HCT116 (cell line): ENCODE measurements at regions not wholly inside any gene's neighbourhood (a gene's known extent, or its start where the extent isn't known, plus 50 kb on each side); places are given as distances from the start of the nearest gene placed in this dataset.

Source experiments
- CTCF ChIP-seq, 3 experiments: fragments of 200-600 bp in 1 of 3; sonication (generic) in 1 of 3; IDR thresholded peaks in 2 of 3; conservative IDR thresholded peaks in 1 of 3; 2 replicates each; pipeline ENCODE4 v1.5.1; 2012 to 2017; ENCODE audit warnings: low read depth in 2 of 3, low read length in 2 of 3, antibody characterized with exemption in 1 of 3, borderline replicate concordance in 1 of 3, control low read depth in 1 of 3, mild to moderate bottlenecking in 1 of 3, mixed read lengths in 1 of 3, mixed run types in 1 of 3, moderate library complexity in 1 of 3; ENCODE audit not compliant: insufficient read depth in 1 of 3
- EGR1 ChIP-seq: IDR thresholded peaks from 2 replicates; pipeline ENCODE4 v1.6.1; 2012; ENCODE audit warnings: low read depth
- EZH2 ChIP-seq: fragments of 200-600 bp; sonication (generic); IDR thresholded peaks from 2 replicates; pipeline ENCODE4 v1.6.1; 2017; ENCODE audit warnings: antibody characterized with exemption, mixed run types
- EZH2phosphoT487 ChIP-seq: fragments of 200-600 bp; IDR thresholded peaks from 2 replicates; pipeline ENCODE4 v1.6.1; 2018; ENCODE audit warnings: antibody characterized with exemption, borderline replicate concordance
- JUND ChIP-seq: IDR thresholded peaks from 2 replicates; pipeline ENCODE4 v1.6.1; 2012
- MAX ChIP-seq: IDR thresholded peaks from 2 replicates; pipeline ENCODE4 v1.6.1; 2012
- POLR2A ChIP-seq: IDR thresholded peaks from 2 replicates; pipeline ENCODE4 v1.7.0; 2011; ENCODE audit warnings: borderline replicate concordance; ENCODE audit not compliant: insufficient read depth, insufficient read length; ENCODE audit errors: extremely low read depth
- POLR2AphosphoS5 ChIP-seq: IDR thresholded peaks from 2 replicates; pipeline ENCODE4 v1.6.1; 2011; ENCODE audit warnings: mild to moderate bottlenecking, low read depth, low read length, moderate library complexity
- SP1 ChIP-seq: IDR thresholded peaks from 2 replicates; pipeline ENCODE4 v1.6.1; 2012; ENCODE audit warnings: low read depth
- ZNF274 ChIP-seq: fragments of 200-500 bp; sonication (Bioruptor generic); IDR thresholded peaks from 2 replicates; pipeline ENCODE4 v1.6.1; 2014; ENCODE audit warnings: mild to moderate bottlenecking, low read depth, low read length, inconsistent platforms
- TF ChIP-seq, protein P1 (sequence below): IDR thresholded peaks from 2 replicates; pipeline ENCODE4 v1.6.1; 2012; ENCODE audit warnings: low read depth

GRCh38 chr3:124246949-124247348 is 255.0 kb upstream of the ROPN1 start:
- TF ChIP-seq ZNF274 (no peak), CTCF (IDR thresholded peaks at IDR 0.05 in 2 of 3, conservative IDR thresholded peaks at IDR 0.05 in 1 of 3; ENCODE audit: borderline replicate concordance in 1 of 3, insufficient read depth in 1 of 3, low read depth in 2 of 3, low read length in 2 of 3) (peak; percentile 41 to 75 (median 75); a peak in 5 of 6 replicates), POLR2A (no peak), POLR2AphosphoS5 (no peak), EZH2 (no peak), MAX (no peak), JUND (no peak), EZH2phosphoT487 (no peak), EGR1 (no peak), SP1 (no peak)
- TF ChIP-seq, protein P1, sequence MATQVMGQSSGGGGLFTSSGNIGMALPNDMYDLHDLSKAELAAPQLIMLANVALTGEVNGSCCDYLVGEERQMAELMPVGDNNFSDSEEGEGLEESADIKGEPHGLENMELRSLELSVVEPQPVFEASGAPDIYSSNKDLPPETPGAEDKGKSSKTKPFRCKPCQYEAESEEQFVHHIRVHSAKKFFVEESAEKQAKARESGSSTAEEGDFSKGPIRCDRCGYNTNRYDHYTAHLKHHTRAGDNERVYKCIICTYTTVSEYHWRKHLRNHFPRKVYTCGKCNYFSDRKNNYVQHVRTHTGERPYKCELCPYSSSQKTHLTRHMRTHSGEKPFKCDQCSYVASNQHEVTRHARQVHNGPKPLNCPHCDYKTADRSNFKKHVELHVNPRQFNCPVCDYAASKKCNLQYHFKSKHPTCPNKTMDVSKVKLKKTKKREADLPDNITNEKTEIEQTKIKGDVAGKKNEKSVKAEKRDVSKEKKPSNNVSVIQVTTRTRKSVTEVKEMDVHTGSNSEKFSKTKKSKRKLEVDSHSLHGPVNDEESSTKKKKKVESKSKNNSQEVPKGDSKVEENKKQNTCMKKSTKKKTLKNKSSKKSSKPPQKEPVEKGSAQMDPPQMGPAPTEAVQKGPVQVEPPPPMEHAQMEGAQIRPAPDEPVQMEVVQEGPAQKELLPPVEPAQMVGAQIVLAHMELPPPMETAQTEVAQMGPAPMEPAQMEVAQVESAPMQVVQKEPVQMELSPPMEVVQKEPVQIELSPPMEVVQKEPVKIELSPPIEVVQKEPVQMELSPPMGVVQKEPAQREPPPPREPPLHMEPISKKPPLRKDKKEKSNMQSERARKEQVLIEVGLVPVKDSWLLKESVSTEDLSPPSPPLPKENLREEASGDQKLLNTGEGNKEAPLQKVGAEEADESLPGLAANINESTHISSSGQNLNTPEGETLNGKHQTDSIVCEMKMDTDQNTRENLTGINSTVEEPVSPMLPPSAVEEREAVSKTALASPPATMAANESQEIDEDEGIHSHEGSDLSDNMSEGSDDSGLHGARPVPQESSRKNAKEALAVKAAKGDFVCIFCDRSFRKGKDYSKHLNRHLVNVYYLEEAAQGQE = no peak
